Loucy (cell line): ENCODE measurements at regions not wholly inside any gene's neighbourhood (a gene's known extent, or its start where the extent isn't known, plus 50 kb on each side); places are given as distances from the start of the nearest gene placed in this dataset.

Source experiments
- H2AFZ ChIP-seq: fragments of 200-600 bp; sonication (generic); 2 replicates; pipeline ENCODE4 v1.6.0; 2016; ENCODE audit warnings: antibody characterized with exemption, mild to moderate bottlenecking, low read length, moderate library complexity
- H3F3A ChIP-seq: fragments of 200-600 bp; 2 replicates; pipeline ENCODE4 v1.6.0; 2016; ENCODE audit warnings: antibody characterized with exemption, low read depth, mild to moderate bottlenecking
- H3K27me3 ChIP-seq: fragments of 200-600 bp; sonication (generic); 2 replicates; pipeline ENCODE4 v1.6.1; 2014; ENCODE audit warnings: low read length, mild to moderate bottlenecking; ENCODE audit not compliant: insufficient read depth, poor library complexity, severe bottlenecking
- H3K36me3 ChIP-seq: fragments of 200-600 bp; sonication (generic); 2 replicates; pipeline ENCODE4 v1.6.1; 2016; ENCODE audit warnings: low read length; ENCODE audit not compliant: insufficient read depth
- H3K4me1 ChIP-seq: fragments of 200-600 bp; sonication (generic); 2 replicates; pipeline ENCODE4 v1.5.1; 2014; ENCODE audit warnings: low read length, mild to moderate bottlenecking; ENCODE audit not compliant: insufficient read depth, poor library complexity, severe bottlenecking
- H3K4me2 ChIP-seq: fragments of 200-600 bp; sonication (generic); 2 replicates; pipeline ENCODE4 v1.6.0; 2014; ENCODE audit warnings: antibody characterized with exemption, low read length, low read depth, mild to moderate bottlenecking; ENCODE audit not compliant: poor library complexity, severe bottlenecking
- H3K4me3 ChIP-seq: fragments of 200-600 bp; sonication (generic); 2 replicates; pipeline ENCODE4 v1.5.1; 2014; ENCODE audit warnings: low read length, mild to moderate bottlenecking, mixed read lengths; ENCODE audit not compliant: poor library complexity, severe bottlenecking
- H3K79me2 ChIP-seq: fragments of 200-600 bp; sonication (generic); 2 replicates; pipeline ENCODE4 v1.6.1; 2014; ENCODE audit warnings: low read length; ENCODE audit not compliant: insufficient read depth
- H3K9ac ChIP-seq: fragments of 200-600 bp; sonication (generic); 2 replicates; pipeline ENCODE4 v1.6.0; 2014; ENCODE audit warnings: mild to moderate bottlenecking, low read depth, low read length, moderate library complexity; ENCODE audit not compliant: poor library complexity, severe bottlenecking
- H3K9me2 ChIP-seq: fragments of 200-600 bp; sonication (generic); replicated peaks from 2 replicates; pipeline ENCODE4 v1.6.1; 2016; ENCODE audit warnings: low read depth, low read length, mixed read lengths
- H3K9me3 ChIP-seq: fragments of 200-600 bp; sonication (generic); 2 replicates; pipeline ENCODE4 v1.6.1; 2014; ENCODE audit warnings: mild to moderate bottlenecking, antibody characterized with exemption, low read length, low read depth; ENCODE audit not compliant: insufficient read depth
- H4K20me1 ChIP-seq: fragments of 200-600 bp; sonication (generic); 2 replicates; pipeline ENCODE4 v1.6.0; 2014; ENCODE audit warnings: antibody characterized with exemption, low read length, mild to moderate bottlenecking; ENCODE audit not compliant: insufficient read depth, poor library complexity, severe bottlenecking
- CTCF ChIP-seq: fragments of 200-600 bp; sonication (generic); conservative IDR thresholded peaks from 2 replicates; pipeline ENCODE4 v1.5.1; 2014; ENCODE audit warnings: mild to moderate bottlenecking, antibody characterized with exemption, low read length
- EZH2phosphoT487 ChIP-seq: fragments of 200-600 bp; IDR thresholded peaks from 2 replicates; pipeline ENCODE4 v1.6.1; 2018; ENCODE audit warnings: antibody characterized with exemption, mild to moderate bottlenecking, moderate library complexity, borderline replicate concordance

- Histone ChIP-seq H3K79me2 (no peaks in the 10 kb centered on the region), H3K9ac (no peak overlapping the region), H3K27me3 (no peaks in the 10 kb centered on the region), H3F3A (no peaks in the 10 kb centered on the region), H3K9me3 (no peaks in the 10 kb centered on the region), H3K4me1 (no peaks in the 10 kb centered on the region), H2AFZ (no peak overlapping the region), H3K9me2 (no peaks in the 10 kb centered on the region), H4K20me1 (no peaks in the 10 kb centered on the region), H3K4me2 (no peak overlapping the region), H3K36me3 (no peaks in the 10 kb centered on the region), H3K4me3 (no peak overlapping the region)
- TF ChIP-seq CTCF = no peak
- TF ChIP-seq EZH2phosphoT487 = no peak
Measured at GRCh38 chr11:42169191-42169590, 709.7 kb upstream of the LRRC4C start.

GRCh38 chr11:42170601-42171000, 711.1 kb upstream of the LRRC4C start:
- H3K79me2 ChIP-seq = no peaks in the 10 kb centered on the region
- no peak overlapping the region for H2AFZ ChIP-seq
- H4K20me1 ChIP-seq = no peaks in the 10 kb centered on the region
- no peak overlapping the region for H3K4me3 ChIP-seq
- H3F3A ChIP-seq = no peaks in the 10 kb centered on the region
- TF ChIP-seq CTCF (no peak), EZH2phosphoT487 (no peak)
- H3K27me3 ChIP-seq = no peaks in the 10 kb centered on the region
- H3K4me2 ChIP-seq = no peak overlapping the region
- H3K36me3 ChIP-seq = no peaks in the 10 kb centered on the region
- no peak overlapping the region for H3K9ac ChIP-seq
- no peaks in the 10 kb centered on the region for H3K4me1 ChIP-seq
- no peaks in the 10 kb centered on the region for H3K9me2 ChIP-seq
- no peaks in the 10 kb centered on the region for H3K9me3 ChIP-seq

GRCh38 chr11:42171046-42171445, 711.6 kb upstream of the LRRC4C start:
- H4K20me1 ChIP-seq = no peaks in the 10 kb centered on the region
- H3K79me2 ChIP-seq = no peaks in the 10 kb centered on the region
- H3K4me2 ChIP-seq = no peak overlapping the region
- no peaks in the 10 kb centered on the region for H3K27me3 ChIP-seq
- H3F3A ChIP-seq = no peaks in the 10 kb centered on the region
- no peak overlapping the region for H2AFZ ChIP-seq
- no peaks in the 10 kb centered on the region for H3K9me3 ChIP-seq
- no peak overlapping the region for H3K4me3 ChIP-seq
- H3K4me1 ChIP-seq = no peaks in the 10 kb centered on the region
- TF ChIP-seq EZH2phosphoT487 = no peak
- TF ChIP-seq CTCF = no peak
- no peak overlapping the region for H3K9ac ChIP-seq
- no peaks in the 10 kb centered on the region for H3K9me2 ChIP-seq
- H3K36me3 ChIP-seq = no peaks in the 10 kb centered on the region
